OCI-LY3 (cell line): ENCODE measurements at regions not wholly inside any gene's neighbourhood (a gene's known extent, or its start where the extent isn't known, plus 50 kb on each side); places are given as distances from the start of the nearest gene placed in this dataset.

Experiments
- H2AFZ ChIP-seq: fragments of 200-600, 300-600 bp; shearing (Covaris generic); 2 replicates; pipeline ENCODE4 v1.6.0; 2014; ENCODE audit warnings: antibody characterized with exemption, low read depth, low read length
- H3K27ac ChIP-seq: fragments of 200-600, 300-600 bp; sonication (generic); 2 replicates; pipeline ENCODE4 v1.5.1; 2014; ENCODE audit warnings: mild to moderate bottlenecking, low read length, moderate library complexity, mixed read lengths
- H3K27me3 ChIP-seq: fragments of 200-600, 300-600 bp; sonication (generic); 2 replicates; pipeline ENCODE4 v1.6.1; 2014; ENCODE audit warnings: low read depth, low read length, mixed read lengths
- H3K36me3 ChIP-seq: fragments of 200-600, 300-600 bp; sonication (generic); replicated peaks from 2 replicates; pipeline ENCODE3; 2014; ENCODE audit warnings: low read depth, low read length, mixed read lengths
- H3K4me1 ChIP-seq: fragments of 300-600, 200-600 bp; sonication (generic); 2 replicates; pipeline ENCODE4 v1.6.1; 2014; ENCODE audit warnings: low read length, mixed read lengths
- H3K4me2 ChIP-seq: fragments of 200-600, 300-600 bp; sonication (generic); 2 replicates; pipeline ENCODE4 v1.6.1; 2014; ENCODE audit warnings: low read length, mixed read lengths
- H3K4me3 ChIP-seq: fragments of 300-600, 200-600 bp; sonication (generic); 2 replicates; pipeline ENCODE4 v1.5.1; 2014; ENCODE audit warnings: antibody characterized with exemption, mild to moderate bottlenecking, low read length, moderate library complexity
- H3K79me2 ChIP-seq: fragments of 300-600, 200-600 bp; shearing (Covaris generic); 2 replicates; pipeline ENCODE4 v1.6.1; 2014; ENCODE audit warnings: mild to moderate bottlenecking, low read length, mixed read lengths
- H3K9ac ChIP-seq: fragments of 300-600, 200-600 bp; shearing (Covaris generic); 2 replicates; pipeline ENCODE4 v1.6.0; 2014; ENCODE audit warnings: mild to moderate bottlenecking, low read length, moderate library complexity
- H3K9me3 ChIP-seq: fragments of 200-600, 300-600 bp; shearing (Covaris generic); 2 replicates; pipeline ENCODE4 v1.6.1; 2014; ENCODE audit warnings: low read length, mixed read lengths; ENCODE audit not compliant: insufficient read depth
- H4K20me1 ChIP-seq: fragments of 200-600, 300-600 bp; sonication (generic); 2 replicates; pipeline ENCODE4 v1.6.1; 2016; ENCODE audit warnings: low read length, mixed read lengths; ENCODE audit not compliant: insufficient read depth
- CTCF ChIP-seq: fragments of 200-600, 300-600 bp; sonication (generic); IDR thresholded peaks from 2 replicates; pipeline ENCODE4 v1.5.1; 2014; ENCODE audit warnings: antibody characterized with exemption, low read length, low read depth
- EZH2phosphoT487 ChIP-seq: fragments of 200-600 bp; shearing (Covaris generic); IDR thresholded peaks from 2 replicates; pipeline ENCODE4 v1.6.1; 2018; ENCODE audit warnings: antibody characterized with exemption, mixed run types, low read depth

GRCh38 chr5:52735139-52735538, 52.6 kb upstream of the ITGA1 start:
- H2AFZ ChIP-seq: no peak overlapping the region
- no peaks in the 10 kb centered on the region for H4K20me1 ChIP-seq
- no peak overlapping the region for H3K9ac ChIP-seq
- H3K79me2 ChIP-seq: no peaks in the 10 kb centered on the region
- no peaks in the 10 kb centered on the region for H3K36me3 ChIP-seq
- H3K27ac ChIP-seq: no peak overlapping the region
- H3K4me3 ChIP-seq: no peak overlapping the region
- TF ChIP-seq CTCF (no peak), EZH2phosphoT487 (no peak)
- no peaks in the 10 kb centered on the region for H3K9me3 ChIP-seq
- peaks cover 17% of the 10 kb centered on the region for H3K4me1 ChIP-seq
- H3K27me3 ChIP-seq: no peaks in the 10 kb centered on the region
- H3K4me2 ChIP-seq: no peak overlapping the region
